Spleen (tissue), 7 donors: ENCODE measurements at regions not wholly inside any gene's neighbourhood (a gene's known extent, or its start where the extent isn't known, plus 50 kb on each side); places are given as distances from the start of the nearest gene placed in this dataset.

Source experiments
- CTCF ChIP-seq, 11 experiments: fragments of 200-600 bp in 7 of 11; fragments of 450-650 bp in 4 of 11; sonication (generic) in 4 of 11; IDR thresholded peaks in 8 of 11; conservative IDR thresholded peaks in 3 of 11; 1 replicate in 7 of 11; 2 replicates in 4 of 11; pipeline versions ENCODE4 v1.4.0 to v1.8.0; 2016 to 2021; ENCODE audit warnings: antibody characterized with exemption in 11 of 11, inconsistent platforms in 4 of 11, mild to moderate bottlenecking in 1 of 11
- POLR2A ChIP-seq, 3 donors: fragments of 450-650 bp; IDR thresholded peaks; one replicate each; pipeline ENCODE4 v1.5.1; 2017; ENCODE audit warnings: antibody characterized with exemption in 3 of 3, mild to moderate bottlenecking in 1 of 3
- POLR2AphosphoS5 ChIP-seq, 3 donors: sonication (generic); formaldehyde crosslinking; IDR thresholded peaks; one replicate each; pipeline ENCODE4 v1.5.1; 2017; ENCODE audit warnings: antibody characterized with exemption in 3 of 3
- donor health status: DM: no; HTN: no; CAD: no; lungs with moderate emphysema.
- donor health status: DM: no; HTN: no; CAD: no.
- donor health status: DM: no; HTN: no; CAD: no.

DNA sequence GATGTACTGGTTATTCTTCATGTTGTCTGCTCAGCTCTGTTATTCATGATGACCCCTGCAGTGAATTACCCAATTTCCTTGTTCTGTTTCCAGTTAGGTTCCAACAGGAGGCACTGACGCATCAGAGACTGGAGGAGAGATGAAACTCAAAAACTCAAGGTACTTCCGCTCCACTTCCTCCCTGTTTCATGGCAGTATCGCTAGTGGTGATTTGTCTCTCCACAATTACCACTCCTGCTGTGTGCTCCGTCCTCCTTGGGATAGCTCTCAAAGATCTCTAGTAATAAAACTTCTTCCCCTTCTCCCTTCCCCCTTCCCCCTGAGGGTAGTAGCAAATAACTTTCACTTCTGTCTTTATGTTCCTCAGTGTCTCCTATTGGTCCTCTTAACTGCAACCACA lies 107.4 kb upstream of the ABCB5 start:
- TF ChIP-seq CTCF (IDR thresholded peaks at IDR 0.05 in 8 of 11, conservative IDR thresholded peaks at IDR 0.05 in 3 of 11): no peak
- TF ChIP-seq POLR2A (IDR thresholded peaks at IDR 0.05): no peak
- TF ChIP-seq POLR2AphosphoS5 (IDR thresholded peaks at IDR 0.05): no peak
